ENCODE measurements at regions not wholly inside any gene's neighbourhood (a gene's known extent, or its start where the extent isn't known, plus 50 kb on each side); places are given as distances from the start of the nearest gene placed in this dataset.
"Not testable (repeated sequence)": the region's sequence is repeated elsewhere in the genome, so short reads cannot be mapped to it uniquely, and the experiment has no call there.

DNA sequence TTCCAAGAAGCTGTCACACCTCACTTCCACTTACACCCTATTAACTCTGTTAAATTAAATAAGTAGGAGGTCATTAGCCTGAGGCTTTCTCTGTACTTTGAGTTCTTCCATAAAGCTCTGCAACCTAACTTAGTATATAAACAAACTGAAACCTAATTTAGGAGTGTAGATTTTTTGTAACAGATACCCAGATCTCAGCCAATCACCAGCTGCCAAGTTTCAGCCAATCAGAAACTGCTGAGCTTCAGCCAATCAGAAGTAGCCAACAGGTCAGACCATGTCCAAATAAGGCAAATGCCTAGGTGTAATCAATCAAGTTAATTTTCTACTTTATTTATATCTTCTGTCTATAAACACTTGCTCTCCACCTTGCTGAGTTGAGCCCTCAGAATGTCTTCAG is 142.7 kb upstream of the SULF2 start:
- DNase-seq (ENCODE audit: low read depth) = no peak

GRCh38 chr20:47927385-47927851 is 142.1 kb upstream of the SULF2 start:
- peak; percentile 13 for DNase-seq (ENCODE audit: low read depth)

- no peak for DNase-seq (ENCODE audit: low read depth)
These were observed 141.4 kb upstream of the SULF2 start for GRCh38 chr20:47926731-47927130.

GRCh38 chr20:47925593-47925992 is 140.3 kb upstream of the SULF2 start:
- no peak for DNase-seq (ENCODE audit: low read depth)

DNA sequence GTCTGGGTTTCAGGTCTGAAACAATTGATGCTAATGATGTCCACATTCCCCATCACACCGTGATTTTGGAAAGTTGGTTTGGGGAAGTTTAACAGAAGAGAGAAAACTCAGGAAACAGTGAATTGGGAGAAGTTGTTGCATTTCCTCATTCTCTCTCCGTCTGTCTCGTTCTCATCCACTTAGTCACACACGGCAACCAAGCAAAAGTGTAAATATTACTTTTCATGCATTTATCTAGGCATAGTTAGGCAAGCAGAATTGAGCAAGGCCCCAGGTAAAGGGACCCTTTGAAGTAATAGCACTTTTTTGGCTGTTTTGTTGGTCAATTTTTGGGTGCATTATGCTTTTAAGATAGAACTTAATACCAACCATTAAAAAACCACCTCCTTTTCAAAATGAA is 137.0 kb upstream of the SULF2 start:
- DNase-seq (ENCODE audit: low read depth) = peak; percentile 20

GRCh38 chr20:47921829-47922228 is 136.5 kb upstream of the SULF2 start:
- not testable (repeated sequence) for DNase-seq (ENCODE audit: low read depth)

- no peak for DNase-seq (ENCODE audit: low read depth)
These were observed 136.1 kb upstream of the SULF2 start for GRCh38 chr20:47921408-47921807.

- DNase-seq (ENCODE audit: low read depth) = no peak
These were observed 132.3 kb upstream of the SULF2 start for GRCh38 chr20:47917549-47918070.

DNA sequence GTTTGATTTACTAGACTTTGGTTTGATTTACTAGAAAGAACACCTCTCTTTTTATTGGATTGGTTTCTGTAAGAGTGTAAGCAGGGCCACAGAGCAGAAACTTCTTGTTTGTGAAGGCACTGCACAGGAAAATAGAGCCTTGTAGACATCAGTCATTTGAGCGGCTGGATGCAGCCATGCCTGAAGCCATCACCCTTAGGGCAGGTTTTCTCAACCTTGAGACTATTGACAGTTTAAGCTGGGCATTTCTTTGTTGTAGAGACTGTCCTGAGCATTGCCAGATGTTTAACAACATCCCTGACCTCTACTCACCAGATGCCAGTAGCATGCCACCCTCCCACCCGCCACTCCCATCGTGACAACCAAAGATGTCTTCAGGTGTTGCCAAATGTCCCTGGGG is 130.2 kb upstream of the SULF2 start:
- DNase-seq (ENCODE audit: low read depth) = no peak

GRCh38 chr20:47914792-47915191 is 129.5 kb upstream of the SULF2 start:
- no peak for DNase-seq (ENCODE audit: low read depth)

GRCh38 chr20:47912786-47913501 is 127.7 kb upstream of the SULF2 start:
- not testable (repeated sequence) for DNase-seq (ENCODE audit: low read depth)

DNA sequence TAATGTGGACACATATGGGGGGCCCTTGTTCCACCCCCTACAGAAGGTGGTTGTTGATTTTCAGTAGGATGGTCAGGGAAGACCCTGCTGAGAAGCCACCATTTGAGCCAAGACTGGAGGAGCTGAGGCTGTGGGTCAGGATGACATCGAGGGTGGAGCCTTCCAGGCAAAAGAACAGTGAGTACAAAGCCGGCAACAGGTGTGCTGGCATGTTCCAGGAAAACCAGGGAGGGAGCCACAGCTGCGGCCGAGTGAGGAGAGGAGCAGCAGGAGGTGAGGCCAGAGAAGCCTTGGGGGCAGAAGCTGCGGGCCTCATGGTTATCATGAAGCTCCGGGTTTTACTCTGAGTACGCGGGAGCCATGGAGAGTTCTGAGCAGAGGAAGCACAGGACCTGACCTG is 126.9 kb upstream of the SULF2 start:
- DNase-seq (ENCODE audit: low read depth) = not testable (repeated sequence)

DNA sequence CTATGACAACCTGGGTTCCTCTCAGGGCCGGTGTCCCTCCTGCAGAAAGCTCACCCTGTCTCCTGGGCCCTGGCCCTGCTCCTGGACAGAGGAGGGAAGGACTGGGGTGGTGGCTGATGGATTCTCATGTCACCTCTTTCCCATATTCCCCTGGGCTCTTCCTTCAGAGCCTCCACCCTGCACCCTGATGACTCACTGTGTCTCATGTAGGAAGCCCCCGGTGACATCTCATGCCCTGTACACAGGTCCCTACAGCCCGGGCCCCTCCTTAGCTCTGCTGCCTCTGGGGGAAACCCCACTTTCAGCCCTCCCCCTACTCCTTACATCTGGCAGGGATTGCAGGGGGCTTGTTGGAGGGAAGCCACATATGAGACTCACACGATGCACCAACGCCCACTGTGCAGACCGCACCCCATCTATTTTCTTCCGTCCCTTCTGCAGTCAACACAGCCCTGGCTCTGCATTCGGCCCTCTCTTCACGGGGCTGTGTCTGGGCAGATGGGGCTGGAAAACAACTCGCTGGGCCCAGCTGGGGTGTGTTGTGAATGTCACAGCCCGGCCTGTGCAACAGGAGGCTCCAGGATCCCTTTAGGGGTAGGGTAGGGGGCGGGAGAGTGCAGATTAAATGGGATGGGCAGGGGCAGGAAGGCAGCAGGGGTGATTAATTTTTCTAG is 124.6 kb upstream of the SULF2 start:
- not testable (repeated sequence) for DNase-seq (ENCODE audit: low read depth)

DNA sequence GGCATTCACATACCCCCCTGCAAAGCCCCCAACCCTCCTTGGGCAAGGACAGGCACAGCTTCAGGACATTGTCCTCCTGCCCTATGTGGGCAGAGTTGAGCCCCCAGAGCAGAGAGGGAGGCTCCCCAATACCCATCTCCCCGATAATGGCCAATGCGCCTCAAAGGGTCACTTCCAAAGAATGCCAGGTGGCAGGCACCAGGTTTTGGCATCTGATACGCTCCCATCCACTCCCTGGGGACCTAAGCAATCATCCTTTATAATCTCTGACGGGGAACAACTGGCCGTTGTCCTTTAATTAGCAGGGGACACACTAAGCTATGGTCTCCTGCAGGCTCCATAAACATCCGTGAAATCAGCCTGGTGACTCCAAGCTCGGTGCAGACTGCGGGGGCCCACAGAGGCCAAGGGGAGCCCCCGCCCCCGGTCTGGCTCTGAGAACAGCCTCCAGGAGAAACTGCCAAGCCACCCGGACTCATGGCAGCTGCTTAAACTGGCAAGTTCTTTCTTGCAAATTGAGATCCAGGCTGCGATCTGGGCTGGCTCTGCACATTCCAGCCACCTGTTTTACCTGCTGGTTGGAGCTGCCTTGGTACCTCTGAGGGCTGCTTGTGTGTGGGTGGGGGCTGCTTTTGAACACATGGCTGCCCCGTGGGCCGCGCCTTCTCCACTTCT is 123.2 kb upstream of the SULF2 start:
- not testable (repeated sequence) for DNase-seq (ENCODE audit: low read depth)

DNA sequence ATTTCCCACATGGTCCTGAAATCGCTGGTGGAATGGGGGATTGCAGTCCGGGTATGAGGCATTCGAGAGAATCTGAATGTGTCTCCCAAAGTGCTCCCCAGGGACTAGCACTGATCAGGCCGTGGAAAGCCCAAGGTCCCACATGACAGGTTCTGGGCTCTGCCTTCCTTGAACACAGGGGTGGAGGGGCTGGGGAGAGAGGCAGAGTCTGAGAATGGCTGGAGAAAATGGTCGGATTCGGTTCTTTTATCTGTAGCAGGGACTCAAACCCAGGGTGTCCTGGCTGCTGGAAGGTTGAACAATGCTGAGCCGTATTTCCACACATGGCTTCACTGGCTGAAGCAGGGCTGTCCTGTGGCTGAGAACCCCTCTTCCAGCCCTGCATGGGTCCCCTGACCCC is 122.7 kb upstream of the SULF2 start:
- not testable (repeated sequence) for DNase-seq (ENCODE audit: low read depth)

GRCh38 chr20:47907031-47907675 is 121.9 kb upstream of the SULF2 start:
- DNase-seq (ENCODE audit: low read depth) = no peak

DNA sequence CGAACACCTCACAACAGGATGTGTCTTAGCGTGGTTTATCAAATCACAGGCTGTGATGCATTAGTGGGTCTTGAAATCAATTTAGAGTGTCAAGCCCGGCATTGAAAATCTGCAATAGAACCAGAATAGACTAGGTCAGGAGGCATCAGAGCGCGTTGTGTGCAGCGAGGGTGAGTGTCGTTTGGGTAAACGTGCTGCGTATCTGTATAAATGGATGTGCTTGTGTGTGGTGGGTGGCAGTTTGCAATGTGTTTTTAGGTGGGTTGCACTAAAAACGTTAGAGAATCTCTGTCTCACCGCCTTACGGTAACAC is 121.0 kb upstream of the SULF2 start:
- DNase-seq (ENCODE audit: low read depth) = no peak

GRCh38 chr20:47905628-47906347 is 120.5 kb upstream of the SULF2 start:
- DNase-seq (ENCODE audit: low read depth) = no peak

GRCh38 chr20:47903009-47903408 is 117.7 kb upstream of the SULF2 start:
- DNase-seq (ENCODE audit: low read depth) = not testable (repeated sequence)

GRCh38 chr20:47899313-47899712 is 114.0 kb upstream of the SULF2 start:
- not testable (repeated sequence) for DNase-seq (ENCODE audit: low read depth)

GRCh38 chr20:47897461-47897860 is 112.2 kb upstream of the SULF2 start:
- no peak for DNase-seq (ENCODE audit: low read depth)

GRCh38 chr20:47892681-47893080 is 107.4 kb upstream of the SULF2 start:
- DNase-seq (ENCODE audit: low read depth) = not testable (repeated sequence)

Measured in stromal cell of bone marrow (primary cell).